ENCODE measurements at regions not wholly inside any gene's neighbourhood (a gene's known extent, or its start where the extent isn't known, plus 50 kb on each side); places are given as distances from the start of the nearest gene placed in this dataset.
A peak's percentile ranks its signal among the peaks of the same experiment; 100 is the strongest.

DNA sequence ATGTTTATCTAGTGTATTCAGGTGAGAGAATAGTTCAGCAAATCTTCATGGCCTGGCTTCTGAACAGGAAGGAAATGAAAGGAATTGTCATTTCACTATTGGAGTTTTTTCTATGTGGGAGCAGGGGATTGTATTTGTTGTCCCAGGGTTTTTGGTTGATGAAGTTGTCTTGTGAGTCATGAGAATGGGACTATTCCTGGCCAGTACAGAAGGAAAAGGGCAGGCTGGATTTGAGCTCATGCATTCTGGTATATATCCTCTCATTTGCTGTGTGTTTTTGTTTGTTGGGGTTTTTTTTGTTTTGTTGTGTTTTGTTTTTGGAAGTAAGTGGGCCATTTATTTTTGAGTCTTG, 101.2 kb upstream of the MKLN1 start:
- H3K4me2 ChIP-seq (replicated peaks; ENCODE audit: extremely low read depth, low read length, poor library complexity, severe bottlenecking) = no peak overlapping the region
- no peak overlapping the region for H3K27ac Mint-ChIP-seq
- H3K27me3 ChIP-seq (ENCODE audit: control insufficient read depth in 2 of 2, insufficient read depth in 2 of 2, low read length in 2 of 2) = no peaks in the 10 kb centered on the region
- H3K27me3 Mint-ChIP-seq (ENCODE audit: low read depth in 3 of 3) = peaks cover 0 to 1% (median 0%) of the 10 kb centered on the region in 3 donors
- H3K4me1 Mint-ChIP-seq = peaks cover 23% of the 10 kb centered on the region
- no peak overlapping the region for H2AFZ ChIP-seq (ENCODE audit: insufficient read depth, low read depth, low read length, poor library complexity, severe bottlenecking)
- H3K9me3 ChIP-seq (replicated peaks in 1 of 2; ENCODE audit: control insufficient read depth in 1 of 2, insufficient read depth in 1 of 2, low read length in 2 of 2) = no peaks in the 10 kb centered on the region
- no peaks in the 10 kb centered on the region for H3K79me2 ChIP-seq (ENCODE audit: insufficient read depth, low read length)
- H3K36me3 ChIP-seq (replicated peaks in 1 of 2; ENCODE audit: control insufficient read depth in 1 of 2, insufficient read depth in 2 of 2, low read length in 2 of 2) = no peaks in the 10 kb centered on the region
- no peak overlapping the region for H3K4me3 Mint-ChIP-seq
- H3K36me3 Mint-ChIP-seq = no peaks in the 10 kb centered on the region
- H3K4me1 ChIP-seq (ENCODE audit: control insufficient read depth in 1 of 2, insufficient read depth in 2 of 2, low read length in 2 of 2) = peaks cover 16 to 17% of the 10 kb centered on the region in 2 donors
- no peak for DNase-seq
- intact Hi-C loops (cut with micrococcal nuclease) = loop anchor here in 1 of 2 donors (10.0 kb wide), 1 partner anchor 58 kb away; no protein-coding TSS in a partner anchor
- no peak for TF ChIP-seq CTCF (IDR thresholded peaks at IDR 0.05)
- H3K4me3 ChIP-seq (replicated peaks in 1 of 3; ENCODE audit: low read depth in 2 of 3, low read length in 3 of 3) = no peak overlapping the region
- no peak overlapping the region for H3K9ac ChIP-seq (ENCODE audit: insufficient read depth, low read length, poor library complexity, severe bottlenecking)
- no peak overlapping the region for H3K27ac ChIP-seq (ENCODE audit: low read depth in 1 of 2, low read length in 2 of 2)
- no peaks in the 10 kb centered on the region for H3K9me3 Mint-ChIP-seq
- no peaks in the 10 kb centered on the region for H4K20me1 ChIP-seq (ENCODE audit: insufficient read depth, low read length)

GRCh38 chr7:131231381-131232220, 96.1 kb upstream of the MKLN1 start:
- intact Hi-C loops (cut with micrococcal nuclease) = loop anchor here (5.0 to 10.0 kb wide), 2 partner anchors 47 to 124 kb away; no protein-coding TSS in a partner anchor
- peaks cover 53% of the 10 kb centered on the region for H3K4me1 Mint-ChIP-seq
- H3K9ac ChIP-seq (ENCODE audit: insufficient read depth, low read length, poor library complexity, severe bottlenecking) = peak overlapping the region; percentile 67
- H3K27ac ChIP-seq (ENCODE audit: low read depth in 1 of 2, low read length in 2 of 2) = peak overlapping the region; percentile 95 to 96
- DNase-seq = peak; percentile 67 to 85 (median 69)
- peaks cover 0 to 3% of the 10 kb centered on the region in 2 donors for H3K36me3 Mint-ChIP-seq
- no peaks in the 10 kb centered on the region for H3K27me3 ChIP-seq (ENCODE audit: control insufficient read depth in 2 of 2, insufficient read depth in 2 of 2, low read length in 2 of 2)
- H3K4me2 ChIP-seq (replicated peaks; ENCODE audit: extremely low read depth, low read length, poor library complexity, severe bottlenecking) = peak overlapping the region; percentile 73
- peak overlapping the region; percentile 66 for H2AFZ ChIP-seq (ENCODE audit: insufficient read depth, low read depth, low read length, poor library complexity, severe bottlenecking)
- peaks cover 28 to 46% of the 10 kb centered on the region in 2 donors for H3K4me1 ChIP-seq (ENCODE audit: control insufficient read depth in 1 of 2, insufficient read depth in 2 of 2, low read length in 2 of 2)
- no peaks in the 10 kb centered on the region for H4K20me1 ChIP-seq (ENCODE audit: insufficient read depth, low read length)
- no peaks in the 10 kb centered on the region for H3K36me3 ChIP-seq (replicated peaks in 1 of 2; ENCODE audit: control insufficient read depth in 1 of 2, insufficient read depth in 2 of 2, low read length in 2 of 2)
- peak overlapping the region; percentile 95 to 100 (median 96) for H3K27ac Mint-ChIP-seq
- peaks cover 1 to 2% (median 2%) of the 10 kb centered on the region in 3 donors for H3K27me3 Mint-ChIP-seq (ENCODE audit: low read depth in 3 of 3)
- peak overlapping the region; percentile 36 to 68 (median 39) for H3K4me3 ChIP-seq (replicated peaks in 1 of 3; ENCODE audit: low read depth in 2 of 3, low read length in 3 of 3)
- no peak for TF ChIP-seq CTCF (IDR thresholded peaks at IDR 0.05)
- WGBS (ENCODE audit: insufficient coverage) = 0% methylated on average over 3 of the region's 10 CpGs
- H3K4me3 Mint-ChIP-seq = peak overlapping the region; percentile 60 to 88
- H3K9me3 ChIP-seq (replicated peaks in 1 of 2; ENCODE audit: control insufficient read depth in 1 of 2, insufficient read depth in 1 of 2, low read length in 2 of 2) = no peaks in the 10 kb centered on the region
- H3K9me3 Mint-ChIP-seq = no peaks in the 10 kb centered on the region
- no peaks in the 10 kb centered on the region for H3K79me2 ChIP-seq (ENCODE audit: insufficient read depth, low read length)

Measured in CD14-positive monocyte (primary cell).